GM12873 (cell line): ENCODE measurements at regions not wholly inside any gene's neighbourhood (a gene's known extent, or its start where the extent isn't known, plus 50 kb on each side); places are given as distances from the start of the nearest gene placed in this dataset.

Source experiments
- CTCF ChIP-seq: IDR thresholded peaks from 2 replicates; pipeline ENCODE4 v1.5.1; 2012; ENCODE audit warnings: low read depth, mild to moderate bottlenecking, moderate library complexity, low read length, control low read depth; ENCODE audit not compliant: insufficient read depth; ENCODE audit errors: missing control alignments

- no peak for TF ChIP-seq CTCF
These were observed 351.2 kb upstream of the DLGAP1 start for GRCh38 chr18:4806331-4806730.

GRCh38 chr18:4802296-4802695 is 347.2 kb upstream of the DLGAP1 start:
- TF ChIP-seq CTCF = no peak

- TF ChIP-seq CTCF = no peak
These were observed 346.0 kb upstream of the DLGAP1 start for GRCh38 chr18:4801151-4801550.

GRCh38 chr18:4797002-4797685 is 342.0 kb upstream of the DLGAP1 start:
- no peak for TF ChIP-seq CTCF

- peak; percentile 11 for TF ChIP-seq CTCF
These were observed 334.4 kb upstream of the DLGAP1 start for GRCh38 chr18:4789506-4789905.

GRCh38 chr18:4781873-4782272 is 326.8 kb upstream of the DLGAP1 start:
- no peak for TF ChIP-seq CTCF

- no peak for TF ChIP-seq CTCF
These were observed 310.3 kb upstream of the DLGAP1 start for GRCh38 chr18:4765401-4765800.

GRCh38 chr18:4762330-4762729 is 307.2 kb upstream of the DLGAP1 start:
- TF ChIP-seq CTCF = no peak
